Smooth muscle cell (in vitro differentiated cells): ENCODE measurements at regions not wholly inside any gene's neighbourhood (a gene's known extent, or its start where the extent isn't known, plus 50 kb on each side); places are given as distances from the start of the nearest gene placed in this dataset.

Experiments
- DNase-seq: peaks from one replicate; lab custom pipeline; 2025; ENCODE audit not compliant: unreplicated experiment; lab: John Stamatoyannopoulos, UW
- H2AFZ ChIP-seq: fragments of 200-600 bp; sonication (generic); 2 replicates; pipeline ENCODE4 v1.6.0; 2016; ENCODE audit warnings: antibody characterized with exemption, low read depth, mild to moderate bottlenecking
- H3F3A ChIP-seq: fragments of 200-600 bp; sonication (generic); 2 replicates; pipeline ENCODE4 v1.6.0; 2017; ENCODE audit warnings: antibody characterized with exemption, low read depth
- H3K27ac ChIP-seq: fragments of 200-600 bp; sonication (generic); 2 replicates; pipeline ENCODE4 v1.5.1; 2016; ENCODE audit warnings: low read depth, mild to moderate bottlenecking
- H3K27me3 ChIP-seq: fragments of 200-600 bp; sonication (generic); 2 replicates; pipeline ENCODE4 v1.6.1; 2016; ENCODE audit warnings: low read depth, mild to moderate bottlenecking
- H3K36me3 ChIP-seq: fragments of 200-600 bp; sonication (generic); 2 replicates; pipeline ENCODE4 v1.5.1; 2016; ENCODE audit warnings: low read depth
- H3K4me1 ChIP-seq: fragments of 200-600 bp; sonication (generic); 2 replicates; pipeline ENCODE4 v1.5.1; 2016; ENCODE audit warnings: low read depth
- H3K4me2 ChIP-seq: fragments of 200-600 bp; sonication (generic); 2 replicates; pipeline ENCODE4 v1.6.0; 2016; ENCODE audit warnings: mild to moderate bottlenecking
- H3K4me3 ChIP-seq: fragments of 200-600 bp; sonication (generic); 2 replicates; pipeline ENCODE4 v1.5.1; 2016; ENCODE audit warnings: mild to moderate bottlenecking
- H3K79me2 ChIP-seq: fragments of 200-600 bp; sonication (generic); 2 replicates; pipeline ENCODE4 v1.6.0; 2016; ENCODE audit warnings: low read depth, mild to moderate bottlenecking
- H3K9ac ChIP-seq: fragments of 200-600 bp; sonication (generic); 2 replicates; pipeline ENCODE4 v1.6.0; 2016; ENCODE audit warnings: low read depth
- H3K9me3 ChIP-seq: fragments of 200-600 bp; sonication (generic); replicated peaks from 2 replicates; pipeline ENCODE4 v1.5.1; 2016; ENCODE audit warnings: low read depth
- H4K20me1 ChIP-seq: fragments of 200-600 bp; sonication (generic); 2 replicates; pipeline ENCODE4 v1.6.0; 2016; ENCODE audit warnings: low read depth
- WGBS: methylation state at CpG from one replicate; pipeline ENCODE4 v1.1.7; 2016; ENCODE audit warnings: low lambda C conversion rate; 5-methylcytosine and 5-hydroxymethylcytosine counted together
- TF ChIP-seq, protein P1 (sequence below): fragments of 200-600 bp; sonication (generic); IDR thresholded peaks from 2 replicates; pipeline ENCODE4 v1.5.1; 2017; ENCODE audit warnings: borderline replicate concordance, mild to moderate bottlenecking, antibody characterized with exemption; ENCODE audit not compliant: insufficient read depth, poor library complexity, severe bottlenecking

DNA sequence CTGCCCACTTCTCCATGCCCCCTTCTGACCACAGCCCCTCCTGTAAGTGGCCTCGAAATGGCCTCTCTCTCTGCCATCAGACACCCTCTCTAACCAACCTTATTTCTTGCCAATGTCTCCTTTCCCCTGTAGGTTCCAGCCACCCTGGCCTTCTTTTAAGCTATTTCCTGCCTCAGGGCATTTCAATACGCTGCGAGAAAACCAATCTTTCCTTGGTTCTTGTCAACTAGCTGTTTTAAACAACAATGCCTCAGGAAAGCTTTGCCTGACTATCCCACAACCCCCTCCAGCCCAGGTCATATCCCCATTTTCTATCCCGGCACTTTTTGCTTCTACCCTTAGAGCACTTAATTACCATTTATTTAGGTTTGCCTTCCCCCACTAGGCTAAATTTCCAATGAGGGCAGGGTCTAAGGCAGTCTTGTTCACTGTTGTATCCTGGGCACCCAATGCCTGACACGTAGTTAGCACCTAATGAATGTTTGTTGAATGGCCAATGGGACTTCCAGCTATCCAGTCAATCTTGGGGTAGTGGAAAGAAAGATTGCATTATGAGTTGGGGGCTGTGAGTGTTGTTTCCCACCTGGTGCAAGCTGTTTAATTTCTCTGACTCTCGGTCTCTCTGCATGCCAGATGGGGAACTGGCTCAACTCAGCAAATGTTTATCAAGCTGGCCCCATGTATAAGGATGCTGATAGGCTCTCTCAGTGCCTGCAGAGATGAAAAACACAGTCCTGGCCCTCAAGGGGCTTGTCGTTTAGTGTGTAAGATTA lies 291.2 kb downstream of the SRBD1 start:
- 66% methylated on average over 7 of the region's 7 CpGs for WGBS
- no peak overlapping the region for H2AFZ ChIP-seq
- H4K20me1 ChIP-seq = no peaks in the 10 kb centered on the region
- H3K9ac ChIP-seq = no peak overlapping the region
- no peak overlapping the region for H3K27ac ChIP-seq
- H3K4me2 ChIP-seq = no peak overlapping the region
- H3K79me2 ChIP-seq = no peaks in the 10 kb centered on the region
- H3K4me1 ChIP-seq = no peaks in the 10 kb centered on the region
- TF ChIP-seq, protein P1, sequence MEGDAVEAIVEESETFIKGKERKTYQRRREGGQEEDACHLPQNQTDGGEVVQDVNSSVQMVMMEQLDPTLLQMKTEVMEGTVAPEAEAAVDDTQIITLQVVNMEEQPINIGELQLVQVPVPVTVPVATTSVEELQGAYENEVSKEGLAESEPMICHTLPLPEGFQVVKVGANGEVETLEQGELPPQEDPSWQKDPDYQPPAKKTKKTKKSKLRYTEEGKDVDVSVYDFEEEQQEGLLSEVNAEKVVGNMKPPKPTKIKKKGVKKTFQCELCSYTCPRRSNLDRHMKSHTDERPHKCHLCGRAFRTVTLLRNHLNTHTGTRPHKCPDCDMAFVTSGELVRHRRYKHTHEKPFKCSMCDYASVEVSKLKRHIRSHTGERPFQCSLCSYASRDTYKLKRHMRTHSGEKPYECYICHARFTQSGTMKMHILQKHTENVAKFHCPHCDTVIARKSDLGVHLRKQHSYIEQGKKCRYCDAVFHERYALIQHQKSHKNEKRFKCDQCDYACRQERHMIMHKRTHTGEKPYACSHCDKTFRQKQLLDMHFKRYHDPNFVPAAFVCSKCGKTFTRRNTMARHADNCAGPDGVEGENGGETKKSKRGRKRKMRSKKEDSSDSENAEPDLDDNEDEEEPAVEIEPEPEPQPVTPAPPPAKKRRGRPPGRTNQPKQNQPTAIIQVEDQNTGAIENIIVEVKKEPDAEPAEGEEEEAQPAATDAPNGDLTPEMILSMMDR = no peak
- H3K9me3 ChIP-seq = no peaks in the 10 kb centered on the region
- no peaks in the 10 kb centered on the region for H3K27me3 ChIP-seq
- H3F3A ChIP-seq = no peaks in the 10 kb centered on the region
- H3K36me3 ChIP-seq = no peaks in the 10 kb centered on the region
- no peak for DNase-seq
- H3K4me3 ChIP-seq = no peak overlapping the region

DNA sequence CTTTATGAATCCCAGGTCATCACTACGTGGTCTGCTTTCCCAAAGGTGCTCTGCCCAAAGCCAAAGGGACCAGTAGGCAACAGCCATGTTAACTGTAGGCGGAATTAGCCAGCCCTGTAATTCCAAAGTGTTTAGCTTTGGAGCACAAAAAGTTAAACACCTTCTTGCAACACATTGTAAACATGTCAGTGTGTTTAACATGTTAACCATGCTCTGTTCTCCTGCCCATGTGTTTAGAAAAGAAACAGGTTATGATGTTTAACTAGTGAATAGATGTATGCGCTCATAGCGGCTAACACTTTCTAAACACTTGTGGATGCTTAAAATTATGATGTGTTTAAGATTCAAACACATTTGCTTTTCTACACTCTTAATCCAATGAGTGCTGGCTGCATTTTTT lies 292.4 kb downstream of the SRBD1 start:
- no peak overlapping the region for H3K9ac ChIP-seq
- H3F3A ChIP-seq = no peaks in the 10 kb centered on the region
- 83% methylated on average over 4 of the region's 4 CpGs for WGBS
- H3K4me1 ChIP-seq = no peaks in the 10 kb centered on the region
- H4K20me1 ChIP-seq = no peaks in the 10 kb centered on the region
- H3K4me2 ChIP-seq = no peak overlapping the region
- TF ChIP-seq, protein P1 = no peak
- no peaks in the 10 kb centered on the region for H3K27me3 ChIP-seq
- no peak overlapping the region for H2AFZ ChIP-seq
- H3K79me2 ChIP-seq = no peaks in the 10 kb centered on the region
- DNase-seq = no peak
- H3K36me3 ChIP-seq = no peaks in the 10 kb centered on the region
- H3K4me3 ChIP-seq = no peak overlapping the region
- no peaks in the 10 kb centered on the region for H3K9me3 ChIP-seq
- no peak overlapping the region for H3K27ac ChIP-seq

DNA sequence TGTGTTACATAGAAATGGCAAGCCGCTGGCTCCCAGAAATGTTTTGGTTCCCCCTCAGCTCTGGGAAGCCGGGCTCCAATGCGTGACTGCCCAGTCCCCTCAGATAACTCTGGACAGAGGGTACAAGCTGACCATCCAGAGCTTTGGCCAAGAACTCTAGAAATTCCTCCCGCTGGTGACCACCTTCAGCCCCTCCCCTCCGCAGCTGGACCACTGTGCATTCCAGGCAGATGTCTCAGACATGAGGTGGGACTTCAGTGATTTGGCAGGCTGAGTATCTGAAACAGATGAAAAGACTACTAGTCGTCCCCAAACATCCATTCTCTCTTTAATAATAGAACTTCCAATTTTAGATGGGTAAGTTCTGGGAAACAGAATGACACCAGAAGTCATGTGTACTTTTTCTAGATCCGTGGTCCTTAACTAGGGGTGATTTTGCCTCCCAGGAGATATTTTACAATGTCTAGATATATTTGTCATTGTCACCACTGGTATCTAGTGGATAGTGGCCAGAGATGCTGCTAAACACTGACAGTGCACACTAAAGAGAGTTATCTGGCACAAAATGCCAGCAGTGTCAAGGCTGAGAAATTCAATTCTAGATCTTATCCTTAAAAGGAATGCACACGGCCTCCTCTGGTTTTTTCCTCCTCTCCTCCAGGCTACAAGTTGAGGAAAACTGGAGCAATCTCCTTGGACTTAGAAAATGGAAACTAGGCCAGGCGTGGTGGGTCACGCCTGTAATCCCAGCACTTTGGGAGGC lies 294.3 kb downstream of the SRBD1 start:
- H3K27ac ChIP-seq = no peak overlapping the region
- no peak overlapping the region for H3K9ac ChIP-seq
- no peaks in the 10 kb centered on the region for H3K36me3 ChIP-seq
- WGBS = 86% methylated on average over 10 of the region's 10 CpGs
- no peak overlapping the region for H3K4me3 ChIP-seq
- H3K27me3 ChIP-seq = no peaks in the 10 kb centered on the region
- H3K4me2 ChIP-seq = no peak overlapping the region
- no peaks in the 10 kb centered on the region for H3K4me1 ChIP-seq
- no peak for DNase-seq
- no peak overlapping the region for H2AFZ ChIP-seq
- no peaks in the 10 kb centered on the region for H3K9me3 ChIP-seq
- no peaks in the 10 kb centered on the region for H3K79me2 ChIP-seq
- no peaks in the 10 kb centered on the region for H3F3A ChIP-seq
- H4K20me1 ChIP-seq = no peaks in the 10 kb centered on the region
- TF ChIP-seq, protein P1 = no peak
